ENCODE measurements at regions not wholly inside any gene's neighbourhood (a gene's known extent, or its start where the extent isn't known, plus 50 kb on each side); places are given as distances from the start of the nearest gene placed in this dataset.
"Not testable (repeated sequence)": the region's sequence is repeated elsewhere in the genome, so short reads cannot be mapped to it uniquely, and the experiment has no call there.

GRCh38 chr15:99485153-99485961 lies 80.4 kb upstream of the MEF2A start:
- no peak for DNase-seq (ENCODE audit: low read depth)

- DNase-seq (ENCODE audit: low read depth) = no peak
Measured at GRCh38 chr15:99485992-99486370, 79.8 kb upstream of the MEF2A start.

GRCh38 chr15:99486371-99487336 lies 79.1 kb upstream of the MEF2A start:
- no peak for DNase-seq (ENCODE audit: low read depth)

GRCh38 chr15:99487337-99487730 lies 78.5 kb upstream of the MEF2A start:
- DNase-seq (ENCODE audit: low read depth) = no peak

- DNase-seq (ENCODE audit: low read depth) = no peak
Measured at GRCh38 chr15:99492275-99492674, 73.5 kb upstream of the MEF2A start.

- no peak for DNase-seq (ENCODE audit: low read depth)
Measured at GRCh38 chr15:99492716-99493115, 73.1 kb upstream of the MEF2A start.

GRCh38 chr15:99493461-99493860 lies 72.3 kb upstream of the MEF2A start:
- DNase-seq (ENCODE audit: low read depth) = no peak

GRCh38 chr15:99494536-99495233 lies 71.1 kb upstream of the MEF2A start:
- not testable (repeated sequence) for DNase-seq (ENCODE audit: low read depth)

- DNase-seq (ENCODE audit: low read depth) = no peak
Measured at GRCh38 chr15:99495430-99496301, 70.1 kb upstream of the MEF2A start.

GRCh38 chr15:99496302-99496629 lies 69.5 kb upstream of the MEF2A start:
- DNase-seq (ENCODE audit: low read depth) = no peak

- DNase-seq (ENCODE audit: low read depth) = no peak
Measured at GRCh38 chr15:99502182-99502581, 63.6 kb upstream of the MEF2A start.

- DNase-seq (ENCODE audit: low read depth) = no peak
Measured at GRCh38 chr15:99502661-99503060, 63.1 kb upstream of the MEF2A start.

GRCh38 chr15:99503411-99503810 lies 62.4 kb upstream of the MEF2A start:
- no peak for DNase-seq (ENCODE audit: low read depth)

GRCh38 chr15:99504071-99504822 lies 61.5 kb upstream of the MEF2A start:
- DNase-seq (ENCODE audit: low read depth) = no peak

GRCh38 chr15:99504823-99505551 lies 60.8 kb upstream of the MEF2A start:
- no peak for DNase-seq (ENCODE audit: low read depth)

- no peak for DNase-seq (ENCODE audit: low read depth)
Measured at GRCh38 chr15:99506399-99506798, 59.4 kb upstream of the MEF2A start.

GRCh38 chr15:99507016-99507503 lies 58.7 kb upstream of the MEF2A start:
- no peak for DNase-seq (ENCODE audit: low read depth)

GRCh38 chr15:99507504-99508310 lies 58.1 kb upstream of the MEF2A start:
- DNase-seq (ENCODE audit: low read depth) = no peak

GRCh38 chr15:99508311-99508645 lies 57.5 kb upstream of the MEF2A start:
- DNase-seq (ENCODE audit: low read depth) = no peak
